CD4-positive, alpha-beta T cell (primary cell): ENCODE measurements at regions not wholly inside any gene's neighbourhood (a gene's known extent, or its start where the extent isn't known, plus 50 kb on each side); places are given as distances from the start of the nearest gene placed in this dataset.

ENCODE experiments used
- ATAC-seq: fragments of 200-7000 bp; cut with Tn5 transposase; one replicate; pipeline ENCODE4 v1.10.0; 2022; ENCODE audit warnings: mild to moderate bottlenecking; ENCODE audit not compliant: poor library complexity
- CTCF ChIA-PET: fragments of 350-600 bp; sonication (Branson Sonifier 250); formaldehyde crosslinking; loops from one replicate; lab custom pipeline; 2021; ENCODE audit warnings: antibody characterized with exemption, inconsistent platforms; lab: Charles Lee
- POLR2A ChIA-PET: fragments of 350-600 bp; sonication (Branson Sonifier 250); formaldehyde crosslinking; loops from one replicate; lab custom pipeline; 2021; ENCODE audit warnings: antibody characterized with exemption, inconsistent platforms; lab: Charles Lee
- DNase-seq, 14 experiments: peaks; one replicate each; pipeline ENCODE4 v3.0.0-alpha.2; 2013 to 2020; ENCODE audit warnings: mixed read lengths in 2 of 14
- H3K27ac ChIP-seq, 2 donors: one replicate each; pipeline versions ENCODE4 v1.5.1 to v1.7.0; 2013; ENCODE audit warnings: low read length in 2 of 2, low read depth in 1 of 2, mild to moderate bottlenecking in 1 of 2
- H3K27me3 ChIP-seq, 2 experiments: 1 replicate in 1 of 2; 2 replicates in 1 of 2; pipeline versions ENCODE4 v1.6.1 to v1.7.0; 2013; ENCODE audit warnings: low read length in 2 of 2, control low read depth in 1 of 2, mild to moderate bottlenecking in 1 of 2, moderate library complexity in 1 of 2; ENCODE audit not compliant: insufficient read depth in 2 of 2, control insufficient read depth in 1 of 2
- H3K36me3 ChIP-seq: one replicate; pipeline ENCODE4 v1.6.1; 2013; ENCODE audit warnings: low read length, control low read depth; ENCODE audit not compliant: insufficient read depth
- H3K4me1 ChIP-seq: one replicate; pipeline ENCODE4 v1.6.1; 2013; ENCODE audit warnings: low read length, control low read depth; ENCODE audit not compliant: insufficient read depth
- H3K4me3 ChIP-seq: one replicate; pipeline ENCODE4 v1.5.1; 2013; ENCODE audit warnings: mild to moderate bottlenecking, low read length, moderate library complexity
- H3K9me3 ChIP-seq, 2 experiments: 1 replicate in 1 of 2; 2 replicates in 1 of 2; pipeline versions ENCODE4 v1.6.1 to v1.7.0; 2013; ENCODE audit warnings: low read length in 2 of 2, mild to moderate bottlenecking in 2 of 2, control low read depth in 1 of 2, moderate library complexity in 1 of 2; ENCODE audit not compliant: control insufficient read depth in 1 of 2, insufficient read depth in 1 of 2
- H3K27ac Mint-ChIP-seq: one replicate; pipeline ENCODE4 v1.8.0; 2020; ENCODE audit warnings: mixed read lengths
- H3K27me3 Mint-ChIP-seq: one replicate; pipeline ENCODE4 v1.8.0; 2021; ENCODE audit warnings: mixed read lengths
- H3K36me3 Mint-ChIP-seq: one replicate; pipeline ENCODE4 v1.8.0; 2021; ENCODE audit warnings: low read depth, mixed read lengths
- H3K4me1 Mint-ChIP-seq: one replicate; pipeline ENCODE4 v1.8.0; 2021; ENCODE audit warnings: low read depth, mixed read lengths
- H3K4me3 Mint-ChIP-seq: one replicate; pipeline ENCODE4 v1.8.0; 2020; ENCODE audit warnings: mild to moderate bottlenecking, mixed read lengths
- H3K9me3 Mint-ChIP-seq: one replicate; pipeline ENCODE4 v1.8.0; 2020; ENCODE audit warnings: mixed read lengths
- intact Hi-C, 2 experiments: fragments of 100-400 bp; cut with DNase I in 1 of 2; cut with micrococcal nuclease in 1 of 2; formaldehyde crosslinking; loops; one replicate each; pipeline versions ENCODE4 v1.15.1 to v1.9.0; 2023 to 2025; cut with DNase I, micrococcal nuclease
- TF ChIP-seq, protein P1 (sequence below): fragments of 200-600 bp; IDR thresholded peaks from one replicate; pipeline ENCODE4 v1.8.0; 2022; ENCODE audit warnings: antibody characterized with exemption, mild to moderate bottlenecking

DNA sequence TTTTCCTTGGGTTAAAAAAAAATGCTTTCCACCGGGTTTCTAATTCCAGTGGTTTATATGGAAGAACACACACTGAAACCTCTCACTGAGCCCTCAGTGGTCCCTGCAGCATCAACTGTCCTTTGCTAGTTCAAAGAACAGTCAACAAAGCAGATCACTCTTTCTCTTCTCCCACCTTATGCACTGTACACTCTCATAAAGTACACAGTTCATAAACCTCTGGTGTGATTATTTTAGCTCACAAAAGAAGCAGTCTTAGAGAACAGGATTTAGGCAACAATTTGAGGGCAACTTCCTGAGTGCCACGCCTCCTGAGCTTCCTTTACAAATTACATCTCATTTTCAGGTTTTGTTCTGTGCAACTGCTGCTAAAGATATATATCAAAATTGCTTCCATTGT is 728.4 kb upstream of the GOLIM4 start:
- Histone ChIP-seq H3K27me3 (no peaks in the 10 kb centered on the region), H3K27ac (no peak overlapping the region), H3K9me3 (no peaks in the 10 kb centered on the region), H3K4me1 (no peaks in the 10 kb centered on the region), H3K36me3 (no peaks in the 10 kb centered on the region), H3K4me3 (no peak overlapping the region)
- ChIA-PET CTCF (no interaction called here), POLR2A (no interaction called here)
- no peak for DNase-seq
- no peak for ATAC-seq
- Mint-ChIP-seq H3K4me3 (no peak overlapping the region), H3K36me3 (no peaks in the 10 kb centered on the region), H3K9me3 (no peaks in the 10 kb centered on the region), H3K27ac (no peak overlapping the region), H3K4me1 (no peaks in the 10 kb centered on the region), H3K27me3 (no peaks in the 10 kb centered on the region)
- intact Hi-C loops: no loop called here
- TF ChIP-seq, protein P1, sequence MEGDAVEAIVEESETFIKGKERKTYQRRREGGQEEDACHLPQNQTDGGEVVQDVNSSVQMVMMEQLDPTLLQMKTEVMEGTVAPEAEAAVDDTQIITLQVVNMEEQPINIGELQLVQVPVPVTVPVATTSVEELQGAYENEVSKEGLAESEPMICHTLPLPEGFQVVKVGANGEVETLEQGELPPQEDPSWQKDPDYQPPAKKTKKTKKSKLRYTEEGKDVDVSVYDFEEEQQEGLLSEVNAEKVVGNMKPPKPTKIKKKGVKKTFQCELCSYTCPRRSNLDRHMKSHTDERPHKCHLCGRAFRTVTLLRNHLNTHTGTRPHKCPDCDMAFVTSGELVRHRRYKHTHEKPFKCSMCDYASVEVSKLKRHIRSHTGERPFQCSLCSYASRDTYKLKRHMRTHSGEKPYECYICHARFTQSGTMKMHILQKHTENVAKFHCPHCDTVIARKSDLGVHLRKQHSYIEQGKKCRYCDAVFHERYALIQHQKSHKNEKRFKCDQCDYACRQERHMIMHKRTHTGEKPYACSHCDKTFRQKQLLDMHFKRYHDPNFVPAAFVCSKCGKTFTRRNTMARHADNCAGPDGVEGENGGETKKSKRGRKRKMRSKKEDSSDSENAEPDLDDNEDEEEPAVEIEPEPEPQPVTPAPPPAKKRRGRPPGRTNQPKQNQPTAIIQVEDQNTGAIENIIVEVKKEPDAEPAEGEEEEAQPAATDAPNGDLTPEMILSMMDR: no peak

- H3K36me3 ChIP-seq: no peaks in the 10 kb centered on the region
- no peak overlapping the region for H3K27ac ChIP-seq
- H3K36me3 Mint-ChIP-seq: no peaks in the 10 kb centered on the region
- ChIA-PET POLR2A (no interaction called here), CTCF (no interaction called here)
- H3K27me3 ChIP-seq: no peaks in the 10 kb centered on the region
- no peaks in the 10 kb centered on the region for H3K4me1 Mint-ChIP-seq
- intact Hi-C loops: no loop called here
- DNase-seq (no peak), ATAC-seq (no peak)
- TF ChIP-seq, protein P1: no peak
- no peaks in the 10 kb centered on the region for H3K4me1 ChIP-seq
- no peak overlapping the region for H3K4me3 Mint-ChIP-seq
- H3K27ac Mint-ChIP-seq: no peak overlapping the region
- no peaks in the 10 kb centered on the region for H3K27me3 Mint-ChIP-seq
- no peaks in the 10 kb centered on the region for H3K9me3 ChIP-seq
- H3K4me3 ChIP-seq: no peak overlapping the region
- H3K9me3 Mint-ChIP-seq: no peaks in the 10 kb centered on the region
These were observed 727.7 kb upstream of the GOLIM4 start for GRCh38 chr3:168823466-168823865.

GRCh38 chr3:168820810-168821415 is 725.2 kb upstream of the GOLIM4 start:
- no peaks in the 10 kb centered on the region for H3K4me1 ChIP-seq
- TF ChIP-seq, protein P1: no peak
- Mint-ChIP-seq H3K36me3 (no peaks in the 10 kb centered on the region), H3K4me1 (no peaks in the 10 kb centered on the region), H3K4me3 (no peak overlapping the region), H3K9me3 (no peaks in the 10 kb centered on the region), H3K27me3 (no peaks in the 10 kb centered on the region), H3K27ac (no peak overlapping the region)
- intact Hi-C loops: no loop called here
- H3K27me3 ChIP-seq: no peaks in the 10 kb centered on the region
- CTCF ChIA-PET: no interaction called here
- H3K27ac ChIP-seq: no peak overlapping the region
- H3K4me3 ChIP-seq: no peak overlapping the region
- POLR2A ChIA-PET: no interaction called here
- H3K36me3 ChIP-seq: no peaks in the 10 kb centered on the region
- DNase-seq (no peak), ATAC-seq (no peak)
- H3K9me3 ChIP-seq: no peaks in the 10 kb centered on the region
